GM12878 (cell line): ENCODE measurements at regions not wholly inside any gene's neighbourhood (a gene's known extent, or its start where the extent isn't known, plus 50 kb on each side); places are given as distances from the start of the nearest gene placed in this dataset.

Experiments used
- ATAC-seq: fragments of 200-7000 bp; cut with Tn5 transposase; 3 replicates; pipeline ENCODE4 v1.9.1; 2020; ENCODE audit warnings: mild to moderate bottlenecking, moderate library complexity
- BruUV-seq: library from RNA; stranded (reverse); fragments of 400-500 nt; replicated peaks from 2 replicates; lab custom pipeline; 2021; lab: Mats Ljungman, UMichigan
- CTCF ChIA-PET: fragments of 300-600 bp; sonication (Branson Sonifier 250); formaldehyde crosslinking; extraction: SDS; loops from one replicate; lab custom pipeline; 2021; ENCODE audit warnings: inconsistent platforms; lab: Yijun Ruan, JAX
- POLR2A ChIA-PET: fragments of 350-600 bp; formaldehyde crosslinking; extraction: SDS; loops from one replicate; lab custom pipeline; 2021; ENCODE audit warnings: inconsistent platforms; lab: Charles Lee
- RAD21 ChIA-PET: fragments of 300-600 bp; sonication (Branson Sonifier 250); formaldehyde crosslinking; loops from one replicate; lab custom pipeline; 2023; ENCODE audit warnings: antibody characterized with exemption; ENCODE audit not compliant: unreplicated experiment; lab: Charles Lee
- SMC1A ChIA-PET: fragments of 300-600 bp; sonication (Branson Sonifier 250); formaldehyde crosslinking; loops from one replicate; lab custom pipeline; 2023; ENCODE audit not compliant: unreplicated experiment, uncharacterized antibody; lab: Charles Lee
- DNase-seq: peaks from one replicate; pipeline ENCODE4 v3.0.0-alpha.2; 2011; ENCODE audit warnings: low read depth, low spot score
- FAIRE-seq: peaks from 3 replicates; lab custom pipeline; 2011; peaks lifted over from hg19 to GRCh38; lab: Jason Lieb, UNC
- H2AFZ ChIP-seq: 2 replicates; pipeline ENCODE4 v1.6.0; 2011; ENCODE audit warnings: low read depth, low read length, control low read depth; ENCODE audit not compliant: control insufficient read depth
- H3K27ac ChIP-seq: 2 replicates; pipeline ENCODE4 v1.5.1; 2011; ENCODE audit warnings: control low read depth; ENCODE audit not compliant: control insufficient read depth, insufficient read depth
- H3K27me3 ChIP-seq, 2 experiments: replicated peaks in 1 of 2; 2 replicates each; pipeline versions ENCODE4 v1.6.0 to v1.6.1; 2011; ENCODE audit warnings: low read length in 1 of 2; ENCODE audit not compliant: control insufficient read depth in 2 of 2, insufficient read depth in 2 of 2
- H3K36me3 ChIP-seq, 2 experiments: 2 replicates each; pipeline ENCODE4 v1.5.1; 2011; ENCODE audit warnings: low read length in 1 of 2; ENCODE audit not compliant: control insufficient read depth in 2 of 2, insufficient read depth in 2 of 2
- H3K4me1 ChIP-seq: 2 replicates; pipeline ENCODE4 v1.6.1; 2011; ENCODE audit warnings: mild to moderate bottlenecking, low read length, moderate library complexity, mixed read lengths; ENCODE audit not compliant: control insufficient read depth, insufficient read depth
- H3K4me2 ChIP-seq: 2 replicates; pipeline ENCODE4 v1.6.0; 2011; ENCODE audit warnings: control low read depth; ENCODE audit not compliant: control insufficient read depth, insufficient read depth
- H3K4me3 ChIP-seq: fragments of 200-600 bp; sonication (generic); 2 replicates; pipeline ENCODE4 v1.5.1; 2016
- H3K79me2 ChIP-seq: 2 replicates; pipeline ENCODE4 v1.6.0; 2011; ENCODE audit warnings: low read length; ENCODE audit not compliant: control insufficient read depth, insufficient read depth
- H3K9ac ChIP-seq: 2 replicates; pipeline ENCODE4 v1.8.0; 2011; ENCODE audit warnings: low read length, control low read depth, mixed read lengths; ENCODE audit not compliant: control insufficient read depth, insufficient read depth
- H3K9me3 ChIP-seq: replicated peaks from 3 replicates; pipeline ENCODE4 v1.5.1; 2011; ENCODE audit warnings: mild to moderate bottlenecking, low read length; ENCODE audit not compliant: control insufficient read depth, insufficient read depth
- H4K20me1 ChIP-seq: 2 replicates; pipeline ENCODE4 v1.6.0; 2011; ENCODE audit not compliant: control insufficient read depth, insufficient read depth
- BMI1 ChIP-seq: fragments of 450-650 bp; IDR thresholded peaks from 2 replicates; pipeline ENCODE4 v1.6.1; 2016; ENCODE audit warnings: mild to moderate bottlenecking, moderate library complexity, borderline replicate concordance
- CEBPB ChIP-seq, 2 experiments: fragments of 150-350 bp in 1 of 2; IDR thresholded peaks; 2 replicates each; pipeline ENCODE4 v1.6.1; 2012 to 2014; ENCODE audit warnings: low read depth in 2 of 2, low read length in 2 of 2, borderline replicate concordance in 1 of 2, inconsistent platforms in 1 of 2
- IKZF1 ChIP-seq: fragments of 450-650 bp; conservative IDR thresholded peaks from 2 replicates; pipeline ENCODE4 v1.6.1; 2017; ENCODE audit warnings: antibody characterized with exemption, mild to moderate bottlenecking
- MTA3 ChIP-seq: IDR thresholded peaks from 2 replicates; pipeline ENCODE4 v1.6.1; 2012; ENCODE audit warnings: low read length, inconsistent platforms, borderline replicate concordance
- NFIC ChIP-seq: IDR thresholded peaks from 2 replicates; pipeline ENCODE4 v1.6.1; 2012; ENCODE audit warnings: low read depth, mild to moderate bottlenecking, inconsistent platforms, low read length, moderate library complexity
- RBBP5 ChIP-seq: fragments of 200-600 bp; sonication (generic); conservative IDR thresholded peaks from 2 replicates; pipeline ENCODE4 v1.6.1; 2016
- ZNF24 ChIP-seq: fragments of 450-650 bp; IDR thresholded peaks from 2 replicates; pipeline ENCODE4 v1.6.1; 2017; ENCODE audit warnings: antibody characterized with exemption, mild to moderate bottlenecking
- ZNF622 ChIP-seq: fragments of 450-650 bp; IDR thresholded peaks from 2 replicates; pipeline ENCODE4 v1.6.1; 2017; ENCODE audit warnings: mild to moderate bottlenecking, inconsistent platforms
- WGBS: methylation state at CpG from one replicate; pipeline ENCODE4 v1.1.6; 2016; ENCODE audit warnings: low lambda C conversion rate; ENCODE audit not compliant: insufficient replicate concordance, insufficient coverage; ENCODE audit errors: missing lambda C conversion rate; 5-methylcytosine and 5-hydroxymethylcytosine counted together
- in situ Hi-C: fragments of 300-500 bp; cut with MboI; formaldehyde crosslinking; loops from 9 replicates; pipeline ENCODE4 v1.14.3; 2018; ENCODE audit warnings: mixed read lengths
- intact Hi-C: fragments of 100-400 bp; cut with micrococcal nuclease; formaldehyde crosslinking; loops from one replicate; pipeline ENCODE4 v1.14.2; 2022; ENCODE audit not compliant: unreplicated experiment
- TF ChIP-seq, protein P1 (sequence below): fragments of 450-650 bp; IDR thresholded peaks from 2 replicates; pipeline ENCODE4 v1.6.1; 2017; ENCODE audit warnings: borderline replicate concordance

DNA sequence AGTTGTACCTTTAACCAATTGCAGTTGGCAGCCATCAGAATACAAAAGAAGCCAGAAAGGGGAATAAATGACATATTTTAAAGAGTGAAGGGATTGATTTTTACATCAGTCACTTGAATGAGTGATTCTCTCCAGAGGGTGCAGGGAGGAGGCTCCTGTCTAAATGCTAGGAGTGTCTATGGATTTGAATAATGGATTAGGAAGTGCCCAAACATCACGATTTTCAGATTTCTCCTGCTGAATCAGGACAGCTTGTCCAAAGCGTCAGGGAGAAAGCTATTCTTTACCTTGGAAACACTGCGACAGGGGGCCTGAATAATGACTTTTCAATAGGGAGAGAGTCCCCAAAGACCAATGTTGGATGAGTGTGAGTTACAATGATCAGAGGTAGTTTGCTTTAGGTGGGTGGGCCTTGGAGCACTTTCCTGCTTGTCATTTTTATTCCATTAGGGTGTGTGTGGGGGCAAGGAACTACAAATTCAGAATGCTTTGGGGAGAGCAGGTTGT, 735.5 kb downstream of the KCNA4 start:
- CTCF ChIA-PET: interaction anchor here (2.2 to 5.5 kb wide), 3 partner anchors 12 to 47 kb away, joined by 9 to 41 read pairs (median 25); no protein-coding TSS in a partner anchor
- Histone ChIP-seq H2AFZ (no peak overlapping the region), H3K4me2 (no peak overlapping the region), H3K79me2 (no peaks in the 10 kb centered on the region), H4K20me1 (no peaks in the 10 kb centered on the region), H3K9me3 (no peaks in the 10 kb centered on the region), H3K4me3 (no peak overlapping the region), H3K27ac (no peak overlapping the region), H3K27me3 (no peaks in the 10 kb centered on the region), H3K36me3 (no peaks in the 10 kb centered on the region), H3K9ac (no peak overlapping the region), H3K4me1 (no peaks in the 10 kb centered on the region)
- POLR2A ChIA-PET: interaction anchor here (1.0 to 1.3 kb wide), 2 partner anchors 9 to 42 kb away, joined by 3 read pairs; no protein-coding TSS in a partner anchor
- 14% methylated on average over 3 of the region's 3 CpGs for WGBS
- no peak for ATAC-seq
- no peak for FAIRE-seq
- TF ChIP-seq IKZF1: no peak
- TF ChIP-seq RBBP5: no peak
- no peak for TF ChIP-seq ZNF622
- TF ChIP-seq CEBPB (IDR thresholded peaks at IDR 0.05; ENCODE audit: borderline replicate concordance in 1 of 2, low read depth in 2 of 2, low read length in 2 of 2): no peak
- TF ChIP-seq, protein P1, sequence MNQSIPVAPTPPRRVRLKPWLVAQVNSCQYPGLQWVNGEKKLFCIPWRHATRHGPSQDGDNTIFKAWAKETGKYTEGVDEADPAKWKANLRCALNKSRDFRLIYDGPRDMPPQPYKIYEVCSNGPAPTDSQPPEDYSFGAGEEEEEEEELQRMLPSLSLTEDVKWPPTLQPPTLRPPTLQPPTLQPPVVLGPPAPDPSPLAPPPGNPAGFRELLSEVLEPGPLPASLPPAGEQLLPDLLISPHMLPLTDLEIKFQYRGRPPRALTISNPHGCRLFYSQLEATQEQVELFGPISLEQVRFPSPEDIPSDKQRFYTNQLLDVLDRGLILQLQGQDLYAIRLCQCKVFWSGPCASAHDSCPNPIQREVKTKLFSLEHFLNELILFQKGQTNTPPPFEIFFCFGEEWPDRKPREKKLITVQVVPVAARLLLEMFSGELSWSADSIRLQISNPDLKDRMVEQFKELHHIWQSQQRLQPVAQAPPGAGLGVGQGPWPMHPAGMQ: no peak
- TF ChIP-seq BMI1: no peak
- TF ChIP-seq ZNF24: no peak
- TF ChIP-seq MTA3: no peak
- no peak for TF ChIP-seq NFIC
- SMC1A ChIA-PET: interaction anchor here (0.6 to 5.6 kb wide), 8 partner anchors 9 to 48 kb away, joined by 3 to 71 read pairs (median 8); no protein-coding TSS in a partner anchor
- RAD21 ChIA-PET: interaction anchor here (1.8 to 4.5 kb wide), 2 partner anchors 13 to 48 kb away, joined by 14 to 57 read pairs; no protein-coding TSS in a partner anchor
- in situ Hi-C loops: no loop called here
- BruUV-seq: no TSS peak
- DNase-seq: no peak
- intact Hi-C loops: no loop called here
